Spinal cord (tissue), 9 donors: ENCODE measurements at regions not wholly inside any gene's neighbourhood (a gene's known extent, or its start where the extent isn't known, plus 50 kb on each side); places are given as distances from the start of the nearest gene placed in this dataset.

Experiments
- DNase-seq, 6 donors: peaks; one replicate each; pipeline versions ENCODE4 v3.0.0 to v3.0.0-alpha.2; 2013 to 2015; ENCODE audit warnings: low spot score in 6 of 6, low read depth in 4 of 6
- H3K27ac ChIP-seq: one replicate; pipeline ENCODE4 v1.5.1; 2013; ENCODE audit warnings: low read depth, low read length, control low read depth
- H3K27me3 ChIP-seq: one replicate; pipeline ENCODE4 v1.6.1; 2013; ENCODE audit warnings: low read length; ENCODE audit not compliant: control insufficient read depth, insufficient read depth
- H3K36me3 ChIP-seq: one replicate; pipeline ENCODE4 v1.6.1; 2013; ENCODE audit warnings: low read length; ENCODE audit not compliant: control insufficient read depth, insufficient read depth
- H3K4me1 ChIP-seq: one replicate; pipeline ENCODE4 v1.6.1; 2013; ENCODE audit warnings: low read length; ENCODE audit not compliant: control insufficient read depth, insufficient read depth
- H3K4me3 ChIP-seq: one replicate; pipeline ENCODE4 v1.5.1; 2013; ENCODE audit warnings: low read depth, low read length, control low read depth
- H3K9me3 ChIP-seq: one replicate; pipeline ENCODE4 v1.6.1; 2013; ENCODE audit warnings: low read length; ENCODE audit not compliant: control insufficient read depth, insufficient read depth
- WGBS: methylation state at CpG from one replicate; pipeline ENCODE4 v1.1.5; 2013; ENCODE audit warnings: missing lambda C conversion rate; ENCODE audit not compliant: insufficient coverage; 5-methylcytosine and 5-hydroxymethylcytosine counted together
- donor health status: healthy.

- peak in 1 of 6 donors; percentile 65 for DNase-seq
- no peak overlapping the region for H3K27ac ChIP-seq
- no CpG with 5 or more reads among the region's 1 CpG for WGBS
- H3K4me3 ChIP-seq, result no peak overlapping the region
- H3K9me3 ChIP-seq, result no peaks in the 10 kb centered on the region
- no peaks in the 10 kb centered on the region for H3K27me3 ChIP-seq
- no peaks in the 10 kb centered on the region for H3K36me3 ChIP-seq
- no peaks in the 10 kb centered on the region for H3K4me1 ChIP-seq
Observed at GRCh38 chr16:63349961-63350360, 1313.7 kb upstream of the CDH8 start.

- no peaks in the 10 kb centered on the region for H3K36me3 ChIP-seq
- H3K4me3 ChIP-seq, result no peak overlapping the region
- 100% methylated on average over 1 of the region's 3 CpGs for WGBS
- no peaks in the 10 kb centered on the region for H3K27me3 ChIP-seq
- H3K27ac ChIP-seq, result no peak overlapping the region
- H3K4me1 ChIP-seq, result no peaks in the 10 kb centered on the region
- H3K9me3 ChIP-seq, result no peaks in the 10 kb centered on the region
- DNase-seq, result no peak
Observed at GRCh38 chr16:63346000-63346399, 1309.8 kb upstream of the CDH8 start.

- no peaks in the 10 kb centered on the region for H3K36me3 ChIP-seq
- H3K4me1 ChIP-seq, result no peaks in the 10 kb centered on the region
- no peaks in the 10 kb centered on the region for H3K9me3 ChIP-seq
- DNase-seq, result no peak
- no peaks in the 10 kb centered on the region for H3K27me3 ChIP-seq
- 80% methylated on average over 1 of the region's 1 CpG for WGBS
- H3K4me3 ChIP-seq, result no peak overlapping the region
- H3K27ac ChIP-seq, result no peak overlapping the region
Observed at GRCh38 chr16:63337264-63337663, 1301.0 kb upstream of the CDH8 start.

GRCh38 chr16:63331111-63331510, 1294.9 kb upstream of the CDH8 start:
- Histone ChIP-seq H3K4me3 (no peak overlapping the region), H3K9me3 (no peaks in the 10 kb centered on the region), H3K27me3 (no peaks in the 10 kb centered on the region), H3K4me1 (no peaks in the 10 kb centered on the region), H3K36me3 (no peaks in the 10 kb centered on the region), H3K27ac (no peak overlapping the region)
- DNase-seq, result no peak
- WGBS, result 90% methylated on average over 1 of the region's 3 CpGs

- Histone ChIP-seq H3K27ac (no peak overlapping the region), H3K27me3 (no peaks in the 10 kb centered on the region), H3K36me3 (no peaks in the 10 kb centered on the region), H3K4me1 (no peaks in the 10 kb centered on the region), H3K9me3 (no peaks in the 10 kb centered on the region), H3K4me3 (no peak overlapping the region)
- no CpG with 5 or more reads among the region's 3 CpGs for WGBS
- DNase-seq, result no peak
Observed at GRCh38 chr16:63326736-63327339, 1290.6 kb upstream of the CDH8 start.

- H3K27me3 ChIP-seq, result no peaks in the 10 kb centered on the region
- H3K9me3 ChIP-seq, result no peaks in the 10 kb centered on the region
- H3K36me3 ChIP-seq, result no peaks in the 10 kb centered on the region
- no peak for DNase-seq
- no peaks in the 10 kb centered on the region for H3K4me1 ChIP-seq
- H3K27ac ChIP-seq, result no peak overlapping the region
- 76% methylated on average over 2 of the region's 5 CpGs for WGBS
- no peak overlapping the region for H3K4me3 ChIP-seq
Observed at GRCh38 chr16:63323722-63324705, 1287.8 kb upstream of the CDH8 start.

GRCh38 chr16:63323055-63323454, 1286.8 kb upstream of the CDH8 start:
- Histone ChIP-seq H3K36me3 (no peaks in the 10 kb centered on the region), H3K4me3 (no peak overlapping the region), H3K27me3 (no peaks in the 10 kb centered on the region), H3K9me3 (no peaks in the 10 kb centered on the region), H3K27ac (no peak overlapping the region), H3K4me1 (no peaks in the 10 kb centered on the region)
- WGBS, result no CpG with 5 or more reads among the region's 1 CpG
- DNase-seq, result no peak

- Histone ChIP-seq H3K27ac (no peak overlapping the region), H3K27me3 (no peaks in the 10 kb centered on the region), H3K4me3 (no peak overlapping the region), H3K9me3 (no peaks in the 10 kb centered on the region), H3K4me1 (no peaks in the 10 kb centered on the region), H3K36me3 (no peaks in the 10 kb centered on the region)
- no CpG with 5 or more reads among the region's 1 CpG for WGBS
- DNase-seq, result no peak
Observed at GRCh38 chr16:63315229-63315628, 1279.0 kb upstream of the CDH8 start.

GRCh38 chr16:63312346-63312745, 1276.1 kb upstream of the CDH8 start:
- Histone ChIP-seq H3K9me3 (no peaks in the 10 kb centered on the region), H3K27ac (no peak overlapping the region), H3K36me3 (no peaks in the 10 kb centered on the region), H3K4me3 (no peak overlapping the region), H3K27me3 (no peaks in the 10 kb centered on the region), H3K4me1 (no peaks in the 10 kb centered on the region)
- peak in 2 of 6 donors; percentile 18 to 59 for DNase-seq
- no CpG with 5 or more reads among the region's 1 CpG for WGBS

- Histone ChIP-seq H3K4me3 (no peak overlapping the region), H3K9me3 (no peaks in the 10 kb centered on the region), H3K27me3 (no peaks in the 10 kb centered on the region), H3K27ac (no peak overlapping the region), H3K36me3 (no peaks in the 10 kb centered on the region), H3K4me1 (no peaks in the 10 kb centered on the region)
- 83% methylated on average over 1 of the region's 3 CpGs for WGBS
- DNase-seq, result no peak
Observed at GRCh38 chr16:63311313-63311712, 1275.1 kb upstream of the CDH8 start.
